ENCODE measurements at regions not wholly inside any gene's neighbourhood (a gene's known extent, or its start where the extent isn't known, plus 50 kb on each side); places are given as distances from the start of the nearest gene placed in this dataset.

DNA sequence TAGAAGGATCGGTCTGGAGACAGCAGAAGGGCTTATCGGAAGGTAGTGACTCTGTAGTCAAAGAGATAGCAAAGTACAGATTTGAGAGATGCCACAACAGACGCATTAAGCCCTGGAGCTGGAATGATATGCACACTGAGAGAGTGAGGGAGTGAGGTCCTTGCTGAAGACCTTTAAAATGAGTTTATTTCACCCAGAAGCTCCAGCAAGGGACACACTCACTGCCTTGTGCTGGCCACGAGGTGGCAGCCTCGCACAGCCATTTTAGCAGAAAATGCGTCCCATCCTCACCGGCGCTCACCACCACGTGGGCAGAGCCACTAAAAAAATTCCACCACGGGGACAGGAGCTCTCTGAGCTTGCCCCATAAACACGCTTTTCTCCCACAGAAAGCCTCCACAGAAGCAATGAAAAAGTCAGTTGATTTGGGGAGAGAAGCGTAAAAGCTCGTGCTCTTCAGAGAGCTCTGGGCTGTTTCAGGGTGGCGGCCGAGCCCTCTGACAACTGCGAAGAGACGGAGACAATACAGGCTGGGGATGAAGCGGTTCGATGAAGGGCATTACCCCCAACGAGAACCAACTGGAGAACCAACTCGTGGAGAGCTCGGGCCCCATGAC, 163.0 kb upstream of the KLF14 start:
- Histone ChIP-seq H3K4me3 (ENCODE audit: low read depth, low read length, poor library complexity, severe bottlenecking) (no peak overlapping the region), H3K4me1 (ENCODE audit: insufficient read depth, low read length, poor library complexity, severe bottlenecking) (peaks cover 82% of the 10 kb centered on the region), H3K27ac (ENCODE audit: low read depth, low read length, poor library complexity, severe bottlenecking) (peak overlapping the region; percentile 73), H3K27me3 (replicated peaks; ENCODE audit: insufficient read depth, low read depth, low read length, poor library complexity) (no peaks in the 10 kb centered on the region), H3K36me3 (ENCODE audit: insufficient read depth, low read length, poor library complexity, severe bottlenecking) (peaks cover 74% of the 10 kb centered on the region), H3K9me3 (ENCODE audit: low read depth, low read length, poor library complexity, severe bottlenecking) (peaks cover 11% of the 10 kb centered on the region)
- intact Hi-C loops (cut with micrococcal nuclease; ENCODE audit: unreplicated experiment) = loop anchor here (1.0 kb wide), 2 partner anchors 110 to 143 kb away; no protein-coding TSS in a partner anchor
- peak; percentile 94 for DNase-seq (ENCODE audit: low spot score)
- TF ChIP-seq CTCF (conservative IDR thresholded peaks at IDR 0.05; ENCODE audit: low read depth, low read length) (peak; percentile 86), EZH2 (IDR thresholded peaks at IDR 0.05; ENCODE audit: borderline replicate concordance, low read depth, low read length, poor library complexity, severe bottlenecking) (no peak)
- no TSS peak for BruUV-seq (replicated peaks)
- POLR2A ChIA-PET (ENCODE audit: low non-redundant PET) = interaction anchor here (0.6 kb wide), 2 partner anchors 49 to 53 kb away, joined by 3 read pairs; no protein-coding TSS in a partner anchor
- CTCF ChIA-PET = interaction anchor here (0.6 to 2.1 kb wide), 25 partner anchors 9 to 172 kb away, joined by 3 to 14 read pairs (median 5); no protein-coding TSS in a partner anchor

- intact Hi-C loops (cut with micrococcal nuclease; ENCODE audit: unreplicated experiment) = loop anchor here (1.0 kb wide), 2 partner anchors 110 to 143 kb away; no protein-coding TSS in a partner anchor
- TF ChIP-seq CTCF (conservative IDR thresholded peaks at IDR 0.05; ENCODE audit: low read depth, low read length) (no peak), EZH2 (IDR thresholded peaks at IDR 0.05; ENCODE audit: borderline replicate concordance, low read depth, low read length, poor library complexity, severe bottlenecking) (no peak)
- Histone ChIP-seq H3K27me3 (replicated peaks; ENCODE audit: insufficient read depth, low read depth, low read length, poor library complexity) (no peaks in the 10 kb centered on the region), H3K27ac (ENCODE audit: low read depth, low read length, poor library complexity, severe bottlenecking) (peak overlapping the region; percentile 68), H3K36me3 (ENCODE audit: insufficient read depth, low read length, poor library complexity, severe bottlenecking) (peaks cover 80% of the 10 kb centered on the region), H3K4me1 (ENCODE audit: insufficient read depth, low read length, poor library complexity, severe bottlenecking) (peaks cover 86% of the 10 kb centered on the region), H3K4me3 (ENCODE audit: low read depth, low read length, poor library complexity, severe bottlenecking) (no peak overlapping the region), H3K9me3 (ENCODE audit: low read depth, low read length, poor library complexity, severe bottlenecking) (peaks cover 11% of the 10 kb centered on the region)
- ChIA-PET POLR2A (ENCODE audit: low non-redundant PET) (interaction anchor here (0.6 kb wide), 1 partner anchor 48 kb away, joined by 3 read pairs; no protein-coding TSS in a partner anchor), CTCF (interaction anchor here (0.6 to 2.1 kb wide), 24 partner anchors 8 to 171 kb away, joined by 3 to 14 read pairs (median 5); no protein-coding TSS in a partner anchor)
- BruUV-seq (replicated peaks) = TSS peak; percentile 76
- no peak for DNase-seq (ENCODE audit: low spot score)
Measured at GRCh38 chr7:130897515-130898419, 163.8 kb upstream of the KLF14 start.

DNA sequence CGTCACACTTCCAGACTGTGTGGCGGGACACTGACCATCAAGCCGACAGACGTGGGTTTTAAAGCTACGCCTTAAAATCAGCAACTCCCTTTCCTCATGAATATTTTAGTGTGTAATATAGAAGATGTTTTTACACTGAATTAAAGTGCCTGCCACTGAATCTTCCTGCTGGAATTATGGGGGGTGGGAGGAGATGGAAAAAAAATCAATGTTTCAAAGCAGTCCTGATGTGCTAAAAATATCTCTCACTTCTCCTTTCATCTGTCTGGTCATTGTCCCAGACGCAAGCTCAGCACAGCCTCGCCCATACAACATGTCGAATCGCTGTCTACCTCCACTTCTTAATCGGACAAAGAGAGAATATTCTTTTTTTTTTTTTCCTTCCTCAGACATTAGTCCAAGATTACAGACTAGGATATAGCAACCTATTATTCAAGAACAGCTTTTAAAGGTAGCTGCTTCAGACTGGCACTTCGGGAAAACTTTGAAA, 165.1 kb upstream of the KLF14 start:
- Histone ChIP-seq H3K4me3 (ENCODE audit: low read depth, low read length, poor library complexity, severe bottlenecking) (no peak overlapping the region), H3K4me1 (ENCODE audit: insufficient read depth, low read length, poor library complexity, severe bottlenecking) (peaks cover 88% of the 10 kb centered on the region), H3K27ac (ENCODE audit: low read depth, low read length, poor library complexity, severe bottlenecking) (peak overlapping the region; percentile 68), H3K27me3 (replicated peaks; ENCODE audit: insufficient read depth, low read depth, low read length, poor library complexity) (no peaks in the 10 kb centered on the region), H3K36me3 (ENCODE audit: insufficient read depth, low read length, poor library complexity, severe bottlenecking) (peaks cover 83% of the 10 kb centered on the region), H3K9me3 (ENCODE audit: low read depth, low read length, poor library complexity, severe bottlenecking) (peaks cover 11% of the 10 kb centered on the region)
- POLR2A ChIA-PET (ENCODE audit: low non-redundant PET) = no interaction called here
- TF ChIP-seq CTCF (conservative IDR thresholded peaks at IDR 0.05; ENCODE audit: low read depth, low read length) = no peak
- TF ChIP-seq EZH2 (IDR thresholded peaks at IDR 0.05; ENCODE audit: borderline replicate concordance, low read depth, low read length, poor library complexity, severe bottlenecking) = no peak
- no peak for DNase-seq (ENCODE audit: low spot score)
- intact Hi-C loops (cut with micrococcal nuclease; ENCODE audit: unreplicated experiment) = no loop called here
- CTCF ChIA-PET = no interaction called here
- BruUV-seq (replicated peaks) = no TSS peak

All from A673 (cell line).